Endothelial cell (in vitro differentiated cells): ENCODE measurements at regions not wholly inside any gene's neighbourhood (a gene's known extent, or its start where the extent isn't known, plus 50 kb on each side); places are given as distances from the start of the nearest gene placed in this dataset.

ENCODE experiments used
- DNase-seq: peaks from one replicate; pipeline ENCODE4 v3.0.0; 2021; ENCODE audit warnings: low spot score
- H3K27ac Mint-ChIP-seq: one replicate; pipeline ENCODE4 v1.8.0; 2021; ENCODE audit warnings: mixed read lengths, inconsistent platforms; ENCODE audit not compliant: unreplicated experiment
- H3K27me3 Mint-ChIP-seq: one replicate; pipeline ENCODE4 v1.8.0; 2021; ENCODE audit warnings: mild to moderate bottlenecking, moderate library complexity, mixed read lengths, inconsistent platforms; ENCODE audit not compliant: unreplicated experiment
- H3K36me3 Mint-ChIP-seq: one replicate; pipeline ENCODE4 v1.8.0; 2021; ENCODE audit warnings: mild to moderate bottlenecking, low read depth, mixed read lengths, inconsistent platforms; ENCODE audit not compliant: unreplicated experiment
- H3K4me1 Mint-ChIP-seq: one replicate; pipeline ENCODE4 v1.8.0; 2021; ENCODE audit warnings: mild to moderate bottlenecking, mixed read lengths, inconsistent platforms; ENCODE audit not compliant: unreplicated experiment
- H3K4me3 Mint-ChIP-seq: one replicate; pipeline ENCODE4 v1.8.0; 2021; ENCODE audit warnings: mild to moderate bottlenecking, mixed read lengths, inconsistent platforms; ENCODE audit not compliant: unreplicated experiment
- H3K9me3 Mint-ChIP-seq: one replicate; pipeline ENCODE4 v1.8.0; 2021; ENCODE audit warnings: mixed read lengths, inconsistent platforms; ENCODE audit not compliant: unreplicated experiment
- TF ChIP-seq, protein P1 (sequence below): fragments of 200-600 bp; sonication (generic); IDR thresholded peaks from one replicate; pipeline ENCODE4 v1.5.0; 2021; ENCODE audit warnings: antibody characterized with exemption; ENCODE audit not compliant: unreplicated experiment

DNA sequence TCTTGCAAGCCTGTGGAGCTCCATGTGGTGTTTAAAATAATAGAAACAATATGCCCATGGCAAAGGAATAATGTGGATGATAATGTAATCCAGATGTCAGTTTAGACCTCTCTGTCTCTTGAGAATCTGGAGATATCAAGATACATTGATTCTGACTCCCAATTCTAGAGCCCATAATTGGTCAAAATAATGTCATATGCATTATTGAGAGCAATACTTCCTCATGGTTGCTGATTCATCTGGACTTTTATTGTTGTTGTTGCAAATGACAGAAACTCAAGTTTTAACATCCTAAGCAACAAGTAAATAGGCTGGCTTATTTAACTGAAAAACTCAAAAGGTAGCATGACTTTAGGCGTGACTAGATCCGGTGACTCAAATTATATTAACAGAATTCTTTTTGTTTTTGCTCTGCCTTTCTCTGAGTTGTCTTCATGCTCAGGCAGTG lies 152.1 kb downstream of the PCSK1 start:
- Mint-ChIP-seq H3K27ac (no peak overlapping the region), H3K4me1 (no peaks in the 10 kb centered on the region), H3K9me3 (no peaks in the 10 kb centered on the region), H3K4me3 (no peak overlapping the region), H3K36me3 (no peaks in the 10 kb centered on the region), H3K27me3 (no peaks in the 10 kb centered on the region)
- DNase-seq: no peak
- TF ChIP-seq, protein P1, sequence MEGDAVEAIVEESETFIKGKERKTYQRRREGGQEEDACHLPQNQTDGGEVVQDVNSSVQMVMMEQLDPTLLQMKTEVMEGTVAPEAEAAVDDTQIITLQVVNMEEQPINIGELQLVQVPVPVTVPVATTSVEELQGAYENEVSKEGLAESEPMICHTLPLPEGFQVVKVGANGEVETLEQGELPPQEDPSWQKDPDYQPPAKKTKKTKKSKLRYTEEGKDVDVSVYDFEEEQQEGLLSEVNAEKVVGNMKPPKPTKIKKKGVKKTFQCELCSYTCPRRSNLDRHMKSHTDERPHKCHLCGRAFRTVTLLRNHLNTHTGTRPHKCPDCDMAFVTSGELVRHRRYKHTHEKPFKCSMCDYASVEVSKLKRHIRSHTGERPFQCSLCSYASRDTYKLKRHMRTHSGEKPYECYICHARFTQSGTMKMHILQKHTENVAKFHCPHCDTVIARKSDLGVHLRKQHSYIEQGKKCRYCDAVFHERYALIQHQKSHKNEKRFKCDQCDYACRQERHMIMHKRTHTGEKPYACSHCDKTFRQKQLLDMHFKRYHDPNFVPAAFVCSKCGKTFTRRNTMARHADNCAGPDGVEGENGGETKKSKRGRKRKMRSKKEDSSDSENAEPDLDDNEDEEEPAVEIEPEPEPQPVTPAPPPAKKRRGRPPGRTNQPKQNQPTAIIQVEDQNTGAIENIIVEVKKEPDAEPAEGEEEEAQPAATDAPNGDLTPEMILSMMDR: no peak

DNA sequence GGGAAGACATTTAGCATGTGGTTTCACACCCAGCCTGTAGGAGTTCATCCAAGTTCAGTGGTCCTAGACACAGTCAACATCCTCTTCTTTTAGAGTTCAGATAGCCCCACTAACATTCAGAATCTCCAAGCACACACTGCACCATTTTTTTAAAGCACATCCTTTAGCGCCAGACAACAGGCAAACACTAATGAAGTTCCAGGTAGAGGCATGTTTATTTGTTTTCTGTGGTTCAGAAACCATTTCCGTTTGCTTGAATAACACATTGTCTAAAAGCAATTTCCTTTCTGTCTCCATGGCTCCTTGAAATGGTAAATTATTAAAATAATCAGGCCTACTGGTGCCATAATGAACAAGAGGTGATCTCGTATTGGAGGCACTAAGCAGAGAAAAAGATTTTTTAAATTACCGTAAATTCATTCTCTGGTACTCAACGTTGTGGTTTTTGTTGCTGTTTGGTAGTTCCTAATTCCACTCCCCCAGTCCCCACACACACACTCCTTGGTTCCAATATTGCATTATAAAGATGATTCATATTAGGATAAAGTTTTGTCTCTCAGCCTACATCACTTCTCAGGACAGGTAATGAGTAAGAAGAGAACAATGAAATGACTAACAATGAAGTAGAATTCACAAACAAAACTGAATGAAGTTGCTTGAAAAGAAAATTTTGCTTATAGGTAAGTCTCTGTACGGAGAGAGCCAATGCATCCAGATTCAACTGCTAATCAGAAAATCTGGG lies 153.1 kb downstream of the PCSK1 start:
- no peak for DNase-seq
- H3K9me3 Mint-ChIP-seq: no peaks in the 10 kb centered on the region
- no peak overlapping the region for H3K27ac Mint-ChIP-seq
- TF ChIP-seq, protein P1: no peak
- no peaks in the 10 kb centered on the region for H3K27me3 Mint-ChIP-seq
- no peaks in the 10 kb centered on the region for H3K36me3 Mint-ChIP-seq
- no peak overlapping the region for H3K4me3 Mint-ChIP-seq
- H3K4me1 Mint-ChIP-seq: no peaks in the 10 kb centered on the region

DNA sequence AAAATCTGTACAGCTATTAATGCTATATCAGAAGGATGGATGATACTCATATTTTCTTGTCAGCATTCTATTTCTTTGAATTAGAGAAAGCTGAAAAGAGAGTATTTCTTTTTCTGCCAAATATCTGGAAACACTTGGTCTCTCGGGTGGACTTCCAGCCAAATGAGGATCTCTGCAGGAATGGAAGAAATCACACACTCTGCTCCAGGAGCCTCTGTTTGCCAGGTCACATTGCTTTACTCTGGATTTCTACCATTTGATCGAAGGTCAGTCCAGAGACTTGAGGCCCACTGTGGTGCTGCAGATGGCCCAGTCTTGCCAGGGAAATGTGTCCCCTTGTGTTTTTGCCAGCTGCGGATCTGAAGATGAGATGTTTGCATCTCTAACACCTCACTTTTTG lies 154.1 kb downstream of the PCSK1 start:
- no peak for DNase-seq
- H3K27me3 Mint-ChIP-seq: no peaks in the 10 kb centered on the region
- H3K4me3 Mint-ChIP-seq: no peak overlapping the region
- TF ChIP-seq, protein P1: no peak
- no peak overlapping the region for H3K27ac Mint-ChIP-seq
- no peaks in the 10 kb centered on the region for H3K9me3 Mint-ChIP-seq
- H3K4me1 Mint-ChIP-seq: no peaks in the 10 kb centered on the region
- no peaks in the 10 kb centered on the region for H3K36me3 Mint-ChIP-seq

DNA sequence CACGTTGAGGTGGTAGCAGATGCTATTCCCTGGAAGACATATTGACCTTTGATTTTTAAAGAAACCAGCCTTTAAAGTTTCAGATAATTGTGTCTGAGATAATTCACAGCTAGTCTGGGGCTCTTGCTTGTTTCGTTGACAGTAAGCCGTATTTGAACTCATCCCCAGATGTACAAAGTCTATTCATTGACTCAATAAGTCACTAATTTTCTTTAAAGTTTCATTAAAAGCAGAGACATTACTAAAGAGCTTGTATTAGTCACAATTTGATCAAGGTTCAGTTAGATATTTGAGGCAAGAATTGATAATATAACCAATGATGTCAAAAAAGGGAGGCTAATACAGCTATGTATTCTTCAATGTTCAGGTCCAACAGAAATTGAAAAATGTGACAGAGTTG lies 158.0 kb downstream of the PCSK1 start:
- TF ChIP-seq, protein P1: no peak
- H3K36me3 Mint-ChIP-seq: no peaks in the 10 kb centered on the region
- H3K4me3 Mint-ChIP-seq: no peak overlapping the region
- H3K9me3 Mint-ChIP-seq: no peaks in the 10 kb centered on the region
- H3K27me3 Mint-ChIP-seq: no peaks in the 10 kb centered on the region
- DNase-seq: no peak
- H3K27ac Mint-ChIP-seq: no peak overlapping the region
- H3K4me1 Mint-ChIP-seq: no peaks in the 10 kb centered on the region

DNA sequence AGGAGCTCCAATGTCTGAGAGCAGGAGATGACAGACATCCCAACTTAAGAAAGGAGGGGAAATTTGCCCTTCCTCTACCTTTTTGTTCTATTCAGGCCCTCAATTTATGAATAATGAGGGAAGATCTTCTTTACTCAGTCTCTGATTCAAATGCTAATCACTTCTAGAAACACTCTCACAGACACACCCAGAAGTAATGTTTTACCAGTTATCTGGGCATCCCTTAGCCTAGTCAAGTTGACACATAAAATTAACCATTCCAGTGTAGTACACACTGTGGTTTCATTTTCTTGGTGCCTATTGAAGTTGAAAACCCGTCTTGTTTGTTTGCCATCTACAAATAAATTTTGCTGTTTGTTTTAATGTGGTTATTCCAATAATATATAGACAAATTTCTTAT lies 167.6 kb downstream of the PCSK1 start:
- no peak overlapping the region for H3K27ac Mint-ChIP-seq
- H3K4me3 Mint-ChIP-seq: no peak overlapping the region
- TF ChIP-seq, protein P1: no peak
- H3K36me3 Mint-ChIP-seq: no peaks in the 10 kb centered on the region
- no peak for DNase-seq
- no peaks in the 10 kb centered on the region for H3K4me1 Mint-ChIP-seq
- H3K9me3 Mint-ChIP-seq: peaks cover 3% of the 10 kb centered on the region
- no peaks in the 10 kb centered on the region for H3K27me3 Mint-ChIP-seq
